ENCODE measurements at regions not wholly inside any gene's neighbourhood (a gene's known extent, or its start where the extent isn't known, plus 50 kb on each side); places are given as distances from the start of the nearest gene placed in this dataset.

- DNase-seq = no peak
Measured at GRCh38 chr10:130990486-130990885, 321.0 kb downstream of the TCERG1L start.

GRCh38 chr10:130992802-130993523 is 318.6 kb downstream of the TCERG1L start:
- no peak for DNase-seq

DNA sequence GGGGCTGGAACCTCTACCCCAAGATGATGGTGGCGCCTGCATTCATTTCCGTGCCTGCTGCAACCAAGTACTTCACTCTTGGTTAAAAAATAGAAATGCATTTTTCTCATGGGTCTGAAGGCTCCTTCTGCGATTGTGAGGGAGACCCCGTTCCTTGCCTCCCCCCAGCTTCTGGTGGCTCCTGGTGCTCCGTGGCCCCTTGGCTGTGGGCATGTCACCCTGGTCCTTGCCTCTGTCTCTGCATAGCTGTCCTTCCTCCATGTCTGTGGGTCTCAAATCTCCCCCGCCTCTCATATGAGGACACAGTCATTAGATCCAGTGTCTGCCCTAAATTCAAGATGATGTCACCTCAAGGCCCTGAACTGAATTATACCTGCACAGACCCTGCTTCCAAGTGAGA is 317.9 kb downstream of the TCERG1L start:
- no peak for DNase-seq

GRCh38 chr10:130994191-130994590 is 317.3 kb downstream of the TCERG1L start:
- DNase-seq = no peak

DNA sequence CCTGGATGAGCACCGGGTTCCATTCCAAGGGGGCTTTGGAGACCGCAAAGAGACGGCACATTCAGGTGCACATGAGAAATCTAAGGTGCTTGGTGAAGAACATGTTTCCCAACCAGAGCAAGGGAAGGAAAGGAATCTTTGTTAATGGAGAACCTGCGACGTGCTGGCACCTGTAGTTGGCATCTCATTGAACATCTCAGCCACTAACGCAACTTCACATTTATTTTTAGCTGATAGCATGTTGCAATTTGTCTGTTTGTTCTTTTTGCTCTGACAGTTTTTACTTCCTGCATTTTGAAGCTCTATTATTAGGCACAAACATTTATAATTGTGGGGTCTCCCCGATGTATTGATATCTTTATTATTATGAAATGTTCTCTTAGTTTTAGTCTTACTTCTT is 316.7 kb downstream of the TCERG1L start:
- no peak for DNase-seq

GRCh38 chr10:130997267-130998045 is 314.1 kb downstream of the TCERG1L start:
- no peak for DNase-seq

DNA sequence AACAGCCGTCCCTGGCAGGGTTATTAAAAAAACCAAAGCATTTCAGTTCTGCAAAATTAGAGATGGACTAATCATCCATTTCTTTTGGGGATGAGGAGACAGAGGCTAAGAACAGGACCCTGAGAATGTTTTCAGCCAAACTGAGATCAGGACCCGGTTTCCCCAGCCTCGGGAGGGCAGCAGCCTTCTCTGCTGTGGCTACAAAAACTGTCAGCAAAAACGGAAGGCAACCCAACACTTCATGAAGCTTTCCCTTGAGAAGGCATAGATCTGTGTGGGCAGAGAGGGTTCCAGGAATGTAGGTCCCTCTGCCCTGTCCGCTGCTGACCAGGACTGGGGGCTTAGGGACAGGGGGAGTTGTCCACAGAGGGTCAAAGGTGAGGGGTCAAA is 313.5 kb downstream of the TCERG1L start:
- no peak for DNase-seq

GRCh38 chr10:130998642-130999041 is 312.9 kb downstream of the TCERG1L start:
- DNase-seq = no peak

GRCh38 chr10:130999376-131000202 is 311.9 kb downstream of the TCERG1L start:
- no peak for DNase-seq

- DNase-seq = no peak
Measured at GRCh38 chr10:131000244-131000643, 311.3 kb downstream of the TCERG1L start.

- DNase-seq = no peak
Measured at GRCh38 chr10:131000743-131001142, 310.8 kb downstream of the TCERG1L start.

DNA sequence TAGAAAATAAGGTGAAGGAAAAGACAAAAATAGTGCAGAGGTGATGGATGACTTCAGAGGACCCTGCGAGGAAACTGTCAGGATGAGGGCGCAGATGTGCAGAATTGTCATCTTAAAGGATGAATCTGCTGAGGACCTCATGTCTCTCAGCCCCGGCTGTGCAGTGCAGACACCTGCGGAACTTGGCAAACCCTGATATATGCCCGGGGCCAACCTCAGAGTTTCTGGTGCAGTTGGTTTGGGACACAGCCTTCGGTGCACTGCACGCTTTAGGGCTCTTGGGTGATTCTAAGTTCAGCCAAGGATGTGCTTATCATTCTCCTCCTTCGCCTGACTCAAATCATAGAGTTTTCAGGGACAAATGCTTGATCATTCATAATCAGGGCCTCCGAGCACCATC is 310.1 kb downstream of the TCERG1L start:
- DNase-seq = no peak

- DNase-seq = no peak
Measured at GRCh38 chr10:131002031-131002861, 309.3 kb downstream of the TCERG1L start.

- no peak for DNase-seq
Measured at GRCh38 chr10:131003455-131003854, 308.1 kb downstream of the TCERG1L start.

DNA sequence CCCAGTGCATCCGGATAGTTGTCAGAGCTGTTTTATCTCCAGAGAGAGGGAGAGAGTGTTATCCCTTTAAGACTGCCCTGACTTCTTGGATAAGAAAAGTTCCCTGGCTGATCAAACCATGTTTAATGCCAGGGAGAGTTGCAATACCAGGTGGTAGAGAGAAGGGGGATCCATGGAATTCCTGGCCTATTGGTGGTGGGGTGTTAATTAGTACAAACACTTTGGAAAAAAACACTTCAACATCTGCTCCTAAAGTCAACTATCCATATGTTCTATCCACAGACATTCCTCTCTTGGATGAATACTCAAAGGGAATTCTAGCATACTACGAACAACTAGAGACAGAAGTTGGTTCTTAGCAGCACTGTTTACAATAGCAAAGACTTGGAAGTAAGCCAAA is 307.2 kb downstream of the TCERG1L start:
- DNase-seq = no peak

DNA sequence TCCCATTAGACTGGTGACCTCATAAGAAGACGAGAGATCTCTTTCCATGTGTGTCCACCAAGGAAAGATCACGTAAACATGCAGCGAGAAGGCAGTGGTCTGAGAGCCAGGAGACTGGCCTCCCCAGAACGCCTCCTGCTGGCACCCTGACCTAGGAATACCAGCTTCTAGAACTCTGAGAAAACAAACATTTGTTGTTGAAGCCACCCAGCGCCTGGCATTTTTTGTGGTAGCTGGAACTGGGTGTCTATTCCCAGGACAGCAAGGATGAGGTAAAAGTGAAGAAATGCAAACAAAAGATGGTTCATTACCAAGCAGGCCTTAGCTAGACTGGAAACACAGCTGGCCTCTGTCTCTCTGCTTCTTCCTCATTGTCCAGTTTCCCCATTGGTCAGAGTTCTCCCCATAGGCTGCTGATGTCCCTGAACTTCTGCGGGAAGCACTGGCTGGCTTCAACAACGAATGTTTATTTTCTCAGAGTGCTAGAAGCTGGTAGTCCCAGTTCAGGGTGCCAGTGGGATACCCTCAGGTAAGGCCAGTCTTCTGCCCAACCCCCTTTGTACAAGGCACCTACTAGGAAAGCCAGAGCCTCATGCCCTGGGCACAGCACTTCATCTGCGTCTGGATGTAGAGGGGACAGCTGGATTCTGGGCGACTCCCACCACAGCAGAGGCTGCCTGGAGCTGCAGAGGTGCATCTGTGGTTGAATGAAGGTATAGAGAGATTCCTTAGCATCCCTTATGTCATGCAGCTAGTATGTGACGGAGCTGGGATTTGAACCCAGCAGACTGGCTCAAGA is 304.9 kb downstream of the TCERG1L start:
- no peak for DNase-seq

GRCh38 chr10:131009791-131010190 is 301.7 kb downstream of the TCERG1L start:
- DNase-seq = no peak

GRCh38 chr10:131010965-131011575 is 300.5 kb downstream of the TCERG1L start:
- DNase-seq = no peak

DNA sequence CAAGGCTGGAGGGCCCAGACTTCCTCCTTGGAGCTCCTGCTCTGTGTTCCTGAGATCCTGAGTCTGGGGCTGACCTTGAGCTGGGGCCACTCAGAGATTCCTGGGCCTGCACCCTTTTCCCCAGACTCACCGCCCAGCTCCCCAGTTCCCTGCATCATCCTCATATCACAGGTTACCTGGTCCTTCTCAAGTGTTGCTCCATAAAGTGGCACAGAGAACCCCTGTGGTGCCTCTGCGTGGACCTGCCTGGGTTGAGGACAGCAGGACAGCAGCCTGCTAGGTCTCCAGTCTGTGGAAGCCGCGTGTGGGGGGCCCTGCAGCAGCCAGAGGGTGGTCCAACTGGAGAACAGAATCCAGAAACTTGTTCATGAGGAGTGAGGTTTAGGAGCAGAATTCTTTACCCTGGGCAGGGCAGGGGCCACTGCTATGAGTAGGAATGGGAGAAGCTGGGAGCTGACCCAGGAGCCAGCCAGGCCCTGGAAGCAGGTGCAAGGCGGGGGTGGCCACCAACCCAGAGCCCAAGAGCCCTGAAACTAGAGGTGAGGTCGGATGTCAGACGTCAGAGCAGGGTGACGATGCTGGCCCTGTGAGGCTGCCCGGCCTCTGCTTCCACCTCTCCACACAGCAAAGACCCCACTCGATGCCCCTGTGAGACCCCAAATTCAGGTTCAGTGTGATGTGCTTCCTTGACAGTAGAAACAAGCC is 299.4 kb downstream of the TCERG1L start:
- no peak for DNase-seq

DNA sequence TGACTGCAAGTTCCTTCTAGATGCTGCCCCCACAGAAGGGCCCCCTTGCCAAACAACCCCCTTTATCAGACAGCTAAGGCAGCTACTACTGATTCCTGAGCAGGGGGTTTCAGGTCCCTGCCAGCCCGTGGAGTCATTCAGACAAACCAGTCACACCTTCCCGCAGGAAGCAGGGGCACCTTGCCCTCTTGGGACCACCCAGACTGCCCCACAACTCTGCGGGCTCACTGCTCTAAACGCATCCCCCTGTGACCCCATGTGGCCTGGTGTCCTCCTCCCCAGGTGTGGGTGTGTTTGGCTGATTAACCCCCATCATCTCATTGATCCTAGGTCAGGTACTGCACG is 298.9 kb downstream of the TCERG1L start:
- DNase-seq = no peak
